Effector memory CD8-positive, alpha-beta T cell (primary cell): ENCODE measurements at regions not wholly inside any gene's neighbourhood (a gene's known extent, or its start where the extent isn't known, plus 50 kb on each side); places are given as distances from the start of the nearest gene placed in this dataset.

Experiments used
- ATAC-seq: fragments of 150-1000 bp; cut with Tn5 transposase; replicated peaks from 2 replicates; pipeline ENCODE4 v1.10.0; 2021; ENCODE audit warnings: mild to moderate bottlenecking, moderate library complexity
- DNase-seq, 3 experiments: peaks; one replicate each; pipeline ENCODE4 v3.0.0; 2021
- H3K27ac Mint-ChIP-seq, 2 donors: one replicate each; pipeline ENCODE4 v1.8.0; 2022; ENCODE audit warnings: mild to moderate bottlenecking in 2 of 2, mixed read lengths in 2 of 2, moderate library complexity in 2 of 2
- H3K27me3 Mint-ChIP-seq, 2 donors: one replicate each; pipeline ENCODE4 v1.8.0; 2022; ENCODE audit warnings: mixed read lengths in 2 of 2
- H3K36me3 Mint-ChIP-seq: one replicate; pipeline ENCODE4 v1.8.0; 2022; ENCODE audit warnings: mild to moderate bottlenecking, moderate library complexity, mixed read lengths; ENCODE audit not compliant: insufficient read depth
- H3K4me1 Mint-ChIP-seq, 2 donors: one replicate each; pipeline ENCODE4 v1.8.0; 2022; ENCODE audit warnings: low read depth in 2 of 2, mixed read lengths in 2 of 2
- H3K4me3 Mint-ChIP-seq, 2 donors: one replicate each; pipeline ENCODE4 v1.8.0; 2022; ENCODE audit warnings: mild to moderate bottlenecking in 2 of 2, mixed read lengths in 2 of 2, moderate library complexity in 2 of 2
- H3K9me3 Mint-ChIP-seq, 2 donors: one replicate each; pipeline ENCODE4 v1.8.0; 2022; ENCODE audit warnings: mixed read lengths in 2 of 2

DNA sequence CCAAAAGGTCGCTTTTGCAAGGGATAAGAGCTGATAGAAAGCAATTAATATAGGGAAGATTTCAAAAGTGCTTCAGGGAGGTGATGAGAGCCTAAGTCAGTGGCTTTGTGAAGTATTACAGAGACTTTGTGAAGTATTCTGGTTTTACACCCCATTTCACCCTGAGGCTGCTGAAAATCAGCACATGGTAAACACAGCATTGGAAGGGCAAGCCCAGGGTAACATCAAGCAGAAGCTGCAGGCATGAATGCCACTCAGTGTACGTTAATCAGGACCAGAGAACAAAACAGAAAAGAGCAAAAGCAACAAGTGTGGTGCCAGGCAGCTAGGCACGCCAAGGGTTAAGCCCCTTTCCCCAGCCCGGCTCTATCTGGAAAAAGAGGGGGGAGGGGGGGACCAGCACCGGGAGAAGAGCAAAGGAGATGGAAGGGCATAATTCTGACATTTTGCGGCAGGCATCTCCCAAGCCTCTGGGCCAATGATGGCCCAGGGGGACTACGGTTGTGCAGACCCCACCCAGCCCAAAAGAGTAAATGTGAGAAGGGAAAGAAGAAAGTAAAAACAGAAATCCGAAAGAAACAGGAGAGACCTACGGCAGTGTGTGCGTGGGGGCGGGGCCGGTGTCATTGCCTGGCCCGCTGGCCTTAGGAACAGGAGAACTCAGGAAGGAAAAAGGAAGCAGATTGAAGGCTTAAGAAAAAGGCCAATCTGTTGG lies 58.9 kb downstream of the DHRS2 start:
- H3K9me3 Mint-ChIP-seq: no peaks in the 10 kb centered on the region
- H3K36me3 Mint-ChIP-seq: no peaks in the 10 kb centered on the region
- no peak overlapping the region for H3K27ac Mint-ChIP-seq
- H3K4me1 Mint-ChIP-seq: no peaks in the 10 kb centered on the region
- no peak for DNase-seq
- peaks cover 20 to 24% of the 10 kb centered on the region in 2 donors for H3K27me3 Mint-ChIP-seq
- H3K4me3 Mint-ChIP-seq: no peak overlapping the region
- ATAC-seq: no peak

DNA sequence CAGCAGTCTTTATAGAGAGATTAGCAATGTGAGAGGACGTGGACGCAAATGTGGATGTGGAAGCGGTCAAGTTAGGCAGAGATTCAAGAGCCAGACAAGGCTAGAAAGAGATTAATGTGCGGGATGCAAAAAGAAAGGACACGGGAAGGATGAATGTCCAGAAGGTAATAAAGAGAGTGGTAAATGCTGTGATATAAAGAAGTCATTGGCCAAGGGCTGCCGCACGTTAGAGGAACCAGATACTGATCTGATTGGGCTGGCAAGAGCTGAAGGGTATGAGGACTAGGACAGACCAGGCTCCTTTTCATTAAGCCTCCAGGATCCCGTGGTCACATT lies 59.5 kb downstream of the DHRS2 start:
- Mint-ChIP-seq H3K4me3 (no peak overlapping the region), H3K27me3 (peaks cover 22 to 30% of the 10 kb centered on the region in 2 donors), H3K4me1 (no peaks in the 10 kb centered on the region), H3K36me3 (no peaks in the 10 kb centered on the region), H3K9me3 (no peaks in the 10 kb centered on the region), H3K27ac (no peak overlapping the region)
- ATAC-seq (no peak), DNase-seq (no peak)

DNA sequence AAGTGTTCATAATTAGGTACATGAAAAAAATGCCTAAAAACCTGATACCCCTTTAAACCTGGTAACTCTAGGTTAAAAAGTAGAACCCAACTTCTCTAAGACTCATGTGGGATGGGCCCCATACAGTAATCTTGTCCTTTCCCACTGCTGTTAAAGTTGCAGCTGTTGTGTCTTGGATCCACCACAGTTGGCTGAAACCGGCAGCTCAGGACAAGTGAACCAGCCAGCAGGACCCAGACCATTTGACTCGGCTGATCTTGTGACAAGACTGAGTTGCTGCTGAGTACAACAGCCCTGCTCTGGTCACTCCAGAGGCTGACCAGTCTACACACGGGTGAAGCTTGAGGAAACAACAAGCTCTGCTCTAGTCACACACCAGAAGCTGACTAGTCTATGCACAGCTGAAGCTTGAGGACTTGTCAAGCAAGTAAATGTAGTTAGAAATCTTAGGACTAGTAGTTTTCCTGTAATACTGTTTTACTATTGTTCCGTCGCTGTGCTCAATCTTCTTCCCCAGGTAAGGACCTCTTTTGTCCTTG lies 60.6 kb downstream of the DHRS2 start:
- DNase-seq (no peak), ATAC-seq (no peak)
- H3K4me3 Mint-ChIP-seq: no peak overlapping the region
- H3K27ac Mint-ChIP-seq: no peak overlapping the region
- H3K36me3 Mint-ChIP-seq: no peaks in the 10 kb centered on the region
- no peaks in the 10 kb centered on the region for H3K4me1 Mint-ChIP-seq
- peaks cover 27 to 32% of the 10 kb centered on the region in 2 donors for H3K27me3 Mint-ChIP-seq
- H3K9me3 Mint-ChIP-seq: no peaks in the 10 kb centered on the region

DNA sequence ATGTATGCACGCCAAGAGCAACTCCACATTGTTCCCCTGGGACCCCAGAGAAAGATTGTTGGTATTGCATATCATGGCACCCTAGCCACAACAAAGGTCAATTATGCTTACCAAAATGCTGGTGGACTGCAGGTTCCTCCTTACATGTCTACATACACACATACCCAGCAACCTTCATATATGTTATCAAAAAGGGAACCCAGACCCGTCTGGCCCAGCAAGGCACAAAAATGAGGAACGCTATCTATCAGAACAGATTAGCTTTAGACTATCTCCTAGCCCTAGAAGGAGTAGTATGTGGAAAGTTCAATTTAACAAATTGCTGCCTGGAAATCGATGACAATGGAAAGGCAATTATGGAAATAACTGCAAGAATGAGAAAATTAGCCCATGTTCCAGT lies 61.5 kb downstream of the DHRS2 start:
- no peak for DNase-seq
- Mint-ChIP-seq H3K9me3 (no peaks in the 10 kb centered on the region), H3K27me3 (peaks cover 29 to 33% of the 10 kb centered on the region in 2 donors), H3K4me3 (no peak overlapping the region), H3K27ac (no peak overlapping the region), H3K4me1 (no peaks in the 10 kb centered on the region), H3K36me3 (no peaks in the 10 kb centered on the region)
- no peak for ATAC-seq

DNA sequence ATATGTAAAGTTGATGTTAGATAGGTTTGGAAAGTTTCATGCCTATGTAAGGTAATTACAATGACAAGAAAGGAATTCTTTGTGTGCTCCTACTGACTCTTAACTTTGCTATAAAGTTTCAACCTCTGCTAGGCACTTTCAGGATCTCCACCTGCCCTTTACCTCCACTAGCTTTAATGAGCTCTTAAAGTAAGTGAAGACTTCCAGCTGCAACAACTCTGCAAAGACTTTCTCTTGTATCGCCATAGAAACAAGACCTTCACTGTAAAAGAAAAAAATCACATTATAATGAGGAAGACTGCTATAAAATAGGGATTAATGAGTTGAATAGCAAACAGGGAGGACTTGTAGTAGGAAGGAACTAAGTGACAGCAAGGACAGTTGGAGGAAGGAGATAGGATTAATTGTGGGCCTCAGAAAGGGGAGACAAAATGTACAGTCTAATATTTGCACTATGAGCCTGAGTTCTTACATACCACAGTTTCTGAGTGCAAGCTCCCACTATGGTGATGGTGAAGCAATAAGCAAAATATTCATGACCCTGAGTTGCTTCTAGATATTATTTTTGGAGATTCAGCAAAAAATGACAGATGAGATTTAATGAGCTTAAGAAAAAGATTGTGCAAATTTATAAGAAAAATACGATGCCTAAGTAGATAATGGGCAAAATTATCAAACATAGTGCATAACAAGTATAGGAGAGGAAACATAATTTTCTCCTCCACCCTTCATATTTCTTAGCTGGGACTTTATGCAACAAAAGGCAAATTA lies 66.7 kb downstream of the DHRS2 start:
- no peaks in the 10 kb centered on the region for H3K4me1 Mint-ChIP-seq
- H3K36me3 Mint-ChIP-seq: no peaks in the 10 kb centered on the region
- peaks cover 0 to 1% of the 10 kb centered on the region in 2 donors for H3K9me3 Mint-ChIP-seq
- peaks cover 33 to 35% of the 10 kb centered on the region in 2 donors for H3K27me3 Mint-ChIP-seq
- no peak for ATAC-seq
- H3K27ac Mint-ChIP-seq: no peak overlapping the region
- DNase-seq: no peak
- H3K4me3 Mint-ChIP-seq: no peak overlapping the region

DNA sequence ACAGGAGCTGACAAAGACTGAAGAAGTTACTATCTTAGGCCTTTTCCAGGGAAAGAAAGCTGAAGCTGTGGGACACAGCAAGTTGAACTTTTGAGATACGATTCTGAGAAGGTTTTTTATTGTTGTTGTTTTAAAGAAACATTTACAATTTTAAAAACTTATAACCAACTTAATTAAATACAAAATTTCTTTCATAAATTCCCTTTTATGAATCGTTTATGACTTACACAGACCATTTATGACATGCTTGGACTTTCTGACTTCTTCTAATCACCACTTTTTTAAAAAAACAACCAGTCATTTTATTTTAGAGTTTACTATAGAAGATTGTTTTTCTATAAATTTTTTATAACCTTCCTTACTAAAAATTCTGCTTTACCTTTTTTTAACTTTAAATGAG lies 68.7 kb downstream of the DHRS2 start:
- peaks cover 0 to 1% of the 10 kb centered on the region in 2 donors for H3K9me3 Mint-ChIP-seq

DNA sequence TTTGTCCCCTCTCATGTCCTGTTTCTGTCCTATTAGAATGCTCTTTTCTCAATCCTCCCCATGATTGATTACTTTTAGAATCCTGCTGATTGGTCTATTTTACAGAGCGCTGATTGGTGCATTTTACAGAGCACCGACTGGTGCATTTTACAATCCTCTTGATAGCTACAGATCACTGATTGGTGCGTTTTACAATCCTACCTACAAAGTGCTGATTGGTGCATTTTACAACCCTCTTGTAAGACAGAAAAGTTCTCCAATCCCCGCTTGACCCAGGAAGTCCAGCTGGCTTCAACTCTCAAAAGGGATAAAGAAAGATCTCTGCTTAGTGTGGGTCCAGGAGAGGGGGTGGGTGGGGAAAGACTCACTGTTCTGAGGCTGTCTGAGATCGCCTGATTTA lies 71.3 kb downstream of the DHRS2 start:
- ATAC-seq: no peak
- Mint-ChIP-seq H3K27ac (no peak overlapping the region), H3K36me3 (no peaks in the 10 kb centered on the region), H3K9me3 (peaks cover 0 to 1% of the 10 kb centered on the region in 2 donors), H3K27me3 (peaks cover 10 to 24% of the 10 kb centered on the region in 2 donors), H3K4me3 (no peak overlapping the region), H3K4me1 (no peaks in the 10 kb centered on the region)
- no peak for DNase-seq

More for the DNA sequence above, 68.7 kb downstream of the DHRS2 start:
- Mint-ChIP-seq H3K4me3 (no peak overlapping the region), H3K4me1 (no peaks in the 10 kb centered on the region), H3K27me3 (peaks cover 20 to 28% of the 10 kb centered on the region in 2 donors), H3K36me3 (no peaks in the 10 kb centered on the region), H3K27ac (no peak overlapping the region)
- ATAC-seq: no peak
- DNase-seq: no peak

DNA sequence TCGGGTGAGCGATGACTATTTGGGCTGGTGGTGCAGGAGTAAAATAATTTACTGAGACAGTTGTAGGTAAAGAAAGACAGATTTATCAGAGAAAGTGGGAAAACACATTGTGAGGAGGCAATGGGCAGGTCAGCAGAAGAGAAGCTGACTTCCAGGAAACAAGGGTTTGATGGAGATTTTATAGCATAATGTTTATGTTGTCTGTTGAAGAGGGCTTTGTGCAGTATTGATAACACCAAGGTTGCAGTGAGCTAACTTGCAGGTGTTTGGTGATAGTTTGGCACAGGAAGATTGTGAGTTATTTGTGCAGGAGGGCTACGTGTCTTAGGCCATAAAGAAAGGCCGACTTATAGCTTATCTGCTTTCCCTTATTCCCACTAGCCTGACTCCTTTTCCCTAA lies 72.2 kb downstream of the DHRS2 start:
- Mint-ChIP-seq H3K36me3 (no peaks in the 10 kb centered on the region), H3K27ac (no peak overlapping the region), H3K27me3 (peaks cover 10 to 33% of the 10 kb centered on the region in 2 donors), H3K9me3 (peaks cover 0 to 1% of the 10 kb centered on the region in 2 donors), H3K4me1 (no peaks in the 10 kb centered on the region), H3K4me3 (no peak overlapping the region)
- no peak for DNase-seq
- ATAC-seq: no peak

DNA sequence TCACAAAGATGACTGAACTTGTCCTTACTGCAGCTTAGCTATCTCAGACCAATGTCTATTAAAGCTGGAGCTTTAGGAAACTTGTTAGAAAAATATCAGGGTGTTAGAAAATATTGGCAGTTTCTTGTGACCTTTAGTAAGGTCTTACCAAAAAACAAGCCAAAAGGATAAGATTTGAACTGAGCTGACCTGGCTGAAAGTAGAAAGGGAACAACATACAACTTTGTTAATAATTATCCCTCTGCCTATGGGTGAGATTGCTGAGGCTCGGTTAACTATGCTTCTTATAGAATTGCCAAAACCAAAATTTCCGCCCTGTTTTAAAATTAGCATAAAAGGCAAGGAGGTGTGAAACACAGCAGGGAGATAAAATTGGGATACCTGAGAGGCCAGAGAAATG lies 73.8 kb downstream of the DHRS2 start:
- H3K27me3 Mint-ChIP-seq: peaks cover 14 to 33% of the 10 kb centered on the region in 2 donors
- ATAC-seq: no peak

DNA sequence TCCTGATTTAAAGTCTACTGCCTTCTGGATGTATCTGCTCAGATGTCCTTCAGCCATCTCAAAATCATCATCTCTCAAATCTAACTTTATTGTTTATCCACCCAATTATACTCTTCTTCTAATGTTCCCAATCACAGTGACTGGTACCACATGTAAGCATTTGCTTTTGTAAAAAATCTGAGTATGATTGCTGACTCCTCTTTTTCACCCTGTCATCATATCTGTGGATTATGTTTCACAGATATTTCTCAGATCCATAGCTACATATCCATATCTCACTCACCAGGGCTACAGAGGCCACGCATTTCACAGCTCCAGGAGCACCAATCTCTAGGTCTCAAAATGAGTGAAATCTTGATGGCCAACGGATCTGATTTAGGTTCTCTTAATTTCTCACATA lies 76.1 kb downstream of the DHRS2 start:
- no peaks in the 10 kb centered on the region for H3K4me1 Mint-ChIP-seq
- peaks cover 21 to 31% of the 10 kb centered on the region in 2 donors for H3K27me3 Mint-ChIP-seq

More for the DNA sequence above, 73.8 kb downstream of the DHRS2 start:
- Mint-ChIP-seq H3K27ac (no peak overlapping the region), H3K4me3 (no peak overlapping the region), H3K4me1 (no peaks in the 10 kb centered on the region), H3K9me3 (no peaks in the 10 kb centered on the region), H3K36me3 (no peaks in the 10 kb centered on the region)
- no peak for DNase-seq

DNA sequence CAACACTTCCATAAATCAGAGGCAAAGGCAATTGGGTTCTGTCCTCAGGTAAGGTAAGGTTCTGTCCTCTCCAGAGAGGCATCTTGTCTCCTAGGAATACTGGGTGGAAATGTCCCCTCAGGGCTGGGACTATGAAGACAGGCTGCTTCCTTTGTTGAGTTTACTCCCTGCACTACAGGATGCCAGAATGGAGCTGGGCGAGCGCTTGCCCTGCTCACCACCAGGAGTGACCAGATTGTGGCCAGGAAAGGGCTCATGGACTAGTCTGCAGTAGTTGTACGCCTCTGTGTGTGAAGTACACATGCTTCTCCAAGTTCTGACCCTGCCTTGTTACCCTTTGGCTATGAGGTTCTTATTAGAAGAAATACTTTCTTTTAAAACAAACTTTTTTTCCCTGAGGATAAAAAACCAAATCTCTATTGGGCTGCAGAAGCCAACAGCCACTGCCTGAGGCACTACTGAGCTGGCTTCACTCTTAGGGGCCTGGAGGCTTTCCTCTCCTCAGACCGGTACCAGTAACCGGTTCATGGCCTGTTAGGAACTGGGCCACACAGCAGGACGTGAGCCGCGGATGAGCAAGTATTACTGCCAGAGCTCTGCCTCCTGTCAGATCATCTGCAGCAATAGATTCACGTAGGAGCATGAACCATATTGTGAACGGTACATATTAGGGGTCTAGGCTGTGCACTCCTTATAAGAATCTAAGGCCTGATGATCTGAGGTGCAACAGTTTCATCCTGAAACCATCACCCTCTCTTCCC lies 83.2 kb downstream of the DHRS2 start:
- Mint-ChIP-seq H3K27me3 (peaks cover 0 to 10% of the 10 kb centered on the region in 2 donors), H3K9me3 (no peaks in the 10 kb centered on the region), H3K36me3 (no peaks in the 10 kb centered on the region), H3K4me3 (no peak overlapping the region), H3K4me1 (no peaks in the 10 kb centered on the region), H3K27ac (no peak overlapping the region)
- ATAC-seq (no peak), DNase-seq (no peak)

More for the DNA sequence above, 76.1 kb downstream of the DHRS2 start:
- Mint-ChIP-seq H3K27ac (no peak overlapping the region), H3K4me3 (no peak overlapping the region), H3K36me3 (no peaks in the 10 kb centered on the region), H3K9me3 (no peaks in the 10 kb centered on the region)
- no peak for DNase-seq
- ATAC-seq: no peak

DNA sequence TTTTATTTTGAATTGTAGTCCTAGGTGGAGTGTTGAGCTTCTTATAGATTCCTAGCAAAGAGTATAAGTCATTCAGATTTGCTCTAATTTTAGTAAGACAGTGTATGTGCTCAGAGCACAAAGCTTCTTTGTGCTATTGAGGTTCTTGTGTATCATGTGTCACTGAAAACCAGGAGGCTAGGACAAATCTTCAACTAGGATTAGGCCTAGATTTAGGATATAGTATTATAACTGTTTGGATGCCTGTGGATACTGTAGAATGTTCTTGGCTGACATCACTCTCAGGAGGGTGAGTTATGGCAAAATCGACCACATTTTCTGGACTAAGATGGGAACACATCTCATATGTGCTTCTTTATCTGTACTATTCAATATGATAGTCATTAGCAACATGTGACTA lies 86.5 kb downstream of the DHRS2 start:
- DNase-seq (no peak), ATAC-seq (no peak)
- Mint-ChIP-seq H3K4me1 (no peaks in the 10 kb centered on the region), H3K27me3 (no peaks in the 10 kb centered on the region), H3K9me3 (no peaks in the 10 kb centered on the region), H3K4me3 (no peak overlapping the region), H3K36me3 (no peaks in the 10 kb centered on the region), H3K27ac (no peak overlapping the region)

DNA sequence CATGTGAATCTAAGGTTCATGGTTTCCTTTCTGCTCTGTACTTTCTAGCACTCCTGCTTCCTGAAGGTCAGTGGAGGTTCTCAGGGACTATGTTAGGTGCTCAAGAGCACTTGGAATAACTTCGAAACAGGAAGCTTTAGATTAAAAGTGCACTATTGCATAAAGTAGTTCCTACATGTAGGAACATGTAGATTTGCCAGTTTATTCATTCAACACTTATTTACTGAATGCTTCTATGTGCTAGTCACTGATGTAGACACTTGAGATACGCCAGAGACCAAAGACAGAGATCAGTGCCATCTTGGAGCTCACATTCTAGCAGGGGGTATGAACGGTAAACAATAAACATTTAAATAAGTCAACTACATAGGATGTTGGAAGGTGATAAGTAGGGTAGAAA lies 87.7 kb downstream of the DHRS2 start:
- DNase-seq (no peak), ATAC-seq (no peak)
- Mint-ChIP-seq H3K4me1 (no peaks in the 10 kb centered on the region), H3K36me3 (no peaks in the 10 kb centered on the region), H3K27ac (no peak overlapping the region), H3K9me3 (no peaks in the 10 kb centered on the region), H3K27me3 (no peaks in the 10 kb centered on the region), H3K4me3 (no peak overlapping the region)
